ENCODE measurements at regions not wholly inside any gene's neighbourhood (a gene's known extent, or its start where the extent isn't known, plus 50 kb on each side); places are given as distances from the start of the nearest gene placed in this dataset.

DNA sequence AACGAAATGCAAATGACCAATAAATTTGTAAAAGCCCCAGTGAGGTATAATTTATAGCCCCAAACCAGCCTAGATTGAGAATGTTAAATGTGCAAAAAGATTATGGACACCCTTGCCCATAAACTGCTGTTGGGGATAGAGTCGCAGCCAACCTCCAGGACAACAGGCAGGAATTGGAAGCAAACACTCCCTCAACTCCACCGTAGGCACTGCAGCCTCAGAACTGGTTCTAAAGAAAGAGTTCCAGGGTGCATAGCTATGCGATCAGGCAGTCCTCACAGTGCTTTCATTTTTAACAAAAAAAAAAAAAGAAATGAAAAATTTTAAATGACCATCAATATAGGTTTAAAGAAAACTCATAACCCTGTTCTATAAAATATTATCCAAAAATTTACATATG is 86.2 kb downstream of the CXCL12 start (continued):
- TF ChIP-seq, protein P1, sequence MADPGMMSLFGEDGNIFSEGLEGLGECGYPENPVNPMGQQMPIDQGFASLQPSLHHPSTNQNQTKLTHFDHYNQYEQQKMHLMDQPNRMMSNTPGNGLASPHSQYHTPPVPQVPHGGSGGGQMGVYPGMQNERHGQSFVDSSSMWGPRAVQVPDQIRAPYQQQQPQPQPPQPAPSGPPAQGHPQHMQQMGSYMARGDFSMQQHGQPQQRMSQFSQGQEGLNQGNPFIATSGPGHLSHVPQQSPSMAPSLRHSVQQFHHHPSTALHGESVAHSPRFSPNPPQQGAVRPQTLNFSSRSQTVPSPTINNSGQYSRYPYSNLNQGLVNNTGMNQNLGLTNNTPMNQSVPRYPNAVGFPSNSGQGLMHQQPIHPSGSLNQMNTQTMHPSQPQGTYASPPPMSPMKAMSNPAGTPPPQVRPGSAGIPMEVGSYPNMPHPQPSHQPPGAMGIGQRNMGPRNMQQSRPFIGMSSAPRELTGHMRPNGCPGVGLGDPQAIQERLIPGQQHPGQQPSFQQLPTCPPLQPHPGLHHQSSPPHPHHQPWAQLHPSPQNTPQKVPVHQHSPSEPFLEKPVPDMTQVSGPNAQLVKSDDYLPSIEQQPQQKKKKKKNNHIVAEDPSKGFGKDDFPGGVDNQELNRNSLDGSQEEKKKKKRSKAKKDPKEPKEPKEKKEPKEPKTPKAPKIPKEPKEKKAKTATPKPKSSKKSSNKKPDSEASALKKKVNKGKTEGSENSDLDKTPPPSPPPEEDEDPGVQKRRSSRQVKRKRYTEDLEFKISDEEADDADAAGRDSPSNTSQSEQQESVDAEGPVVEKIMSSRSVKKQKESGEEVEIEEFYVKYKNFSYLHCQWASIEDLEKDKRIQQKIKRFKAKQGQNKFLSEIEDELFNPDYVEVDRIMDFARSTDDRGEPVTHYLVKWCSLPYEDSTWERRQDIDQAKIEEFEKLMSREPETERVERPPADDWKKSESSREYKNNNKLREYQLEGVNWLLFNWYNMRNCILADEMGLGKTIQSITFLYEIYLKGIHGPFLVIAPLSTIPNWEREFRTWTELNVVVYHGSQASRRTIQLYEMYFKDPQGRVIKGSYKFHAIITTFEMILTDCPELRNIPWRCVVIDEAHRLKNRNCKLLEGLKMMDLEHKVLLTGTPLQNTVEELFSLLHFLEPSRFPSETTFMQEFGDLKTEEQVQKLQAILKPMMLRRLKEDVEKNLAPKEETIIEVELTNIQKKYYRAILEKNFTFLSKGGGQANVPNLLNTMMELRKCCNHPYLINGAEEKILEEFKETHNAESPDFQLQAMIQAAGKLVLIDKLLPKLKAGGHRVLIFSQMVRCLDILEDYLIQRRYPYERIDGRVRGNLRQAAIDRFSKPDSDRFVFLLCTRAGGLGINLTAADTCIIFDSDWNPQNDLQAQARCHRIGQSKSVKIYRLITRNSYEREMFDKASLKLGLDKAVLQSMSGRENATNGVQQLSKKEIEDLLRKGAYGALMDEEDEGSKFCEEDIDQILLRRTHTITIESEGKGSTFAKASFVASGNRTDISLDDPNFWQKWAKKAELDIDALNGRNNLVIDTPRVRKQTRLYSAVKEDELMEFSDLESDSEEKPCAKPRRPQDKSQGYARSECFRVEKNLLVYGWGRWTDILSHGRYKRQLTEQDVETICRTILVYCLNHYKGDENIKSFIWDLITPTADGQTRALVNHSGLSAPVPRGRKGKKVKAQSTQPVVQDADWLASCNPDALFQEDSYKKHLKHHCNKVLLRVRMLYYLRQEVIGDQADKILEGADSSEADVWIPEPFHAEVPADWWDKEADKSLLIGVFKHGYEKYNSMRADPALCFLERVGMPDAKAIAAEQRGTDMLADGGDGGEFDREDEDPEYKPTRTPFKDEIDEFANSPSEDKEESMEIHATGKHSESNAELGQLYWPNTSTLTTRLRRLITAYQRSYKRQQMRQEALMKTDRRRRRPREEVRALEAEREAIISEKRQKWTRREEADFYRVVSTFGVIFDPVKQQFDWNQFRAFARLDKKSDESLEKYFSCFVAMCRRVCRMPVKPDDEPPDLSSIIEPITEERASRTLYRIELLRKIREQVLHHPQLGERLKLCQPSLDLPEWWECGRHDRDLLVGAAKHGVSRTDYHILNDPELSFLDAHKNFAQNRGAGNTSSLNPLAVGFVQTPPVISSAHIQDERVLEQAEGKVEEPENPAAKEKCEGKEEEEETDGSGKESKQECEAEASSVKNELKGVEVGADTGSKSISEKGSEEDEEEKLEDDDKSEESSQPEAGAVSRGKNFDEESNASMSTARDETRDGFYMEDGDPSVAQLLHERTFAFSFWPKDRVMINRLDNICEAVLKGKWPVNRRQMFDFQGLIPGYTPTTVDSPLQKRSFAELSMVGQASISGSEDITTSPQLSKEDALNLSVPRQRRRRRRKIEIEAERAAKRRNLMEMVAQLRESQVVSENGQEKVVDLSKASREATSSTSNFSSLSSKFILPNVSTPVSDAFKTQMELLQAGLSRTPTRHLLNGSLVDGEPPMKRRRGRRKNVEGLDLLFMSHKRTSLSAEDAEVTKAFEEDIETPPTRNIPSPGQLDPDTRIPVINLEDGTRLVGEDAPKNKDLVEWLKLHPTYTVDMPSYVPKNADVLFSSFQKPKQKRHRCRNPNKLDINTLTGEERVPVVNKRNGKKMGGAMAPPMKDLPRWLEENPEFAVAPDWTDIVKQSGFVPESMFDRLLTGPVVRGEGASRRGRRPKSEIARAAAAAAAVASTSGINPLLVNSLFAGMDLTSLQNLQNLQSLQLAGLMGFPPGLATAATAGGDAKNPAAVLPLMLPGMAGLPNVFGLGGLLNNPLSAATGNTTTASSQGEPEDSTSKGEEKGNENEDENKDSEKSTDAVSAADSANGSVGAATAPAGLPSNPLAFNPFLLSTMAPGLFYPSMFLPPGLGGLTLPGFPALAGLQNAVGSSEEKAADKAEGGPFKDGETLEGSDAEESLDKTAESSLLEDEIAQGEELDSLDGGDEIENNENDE (IDR thresholded peaks at IDR 0.05; ENCODE audit: insufficient replicate concordance, low read length), result no peak
- no peak for TF ChIP-seq TAF7 (optimal IDR thresholded peaks at IDR 0.05; ENCODE audit: borderline replicate concordance, low read depth, low read length)
- TF ChIP-seq NRF1 (IDR thresholded peaks at IDR 0.05; ENCODE audit: low read depth, low read length), result no peak
- TF ChIP-seq ZNF274 (IDR thresholded peaks at IDR 0.05; ENCODE audit: borderline replicate concordance, extremely low read depth, low read length), result no peak

Measured in H1 (cell line).